Neural cell (in vitro differentiated cells): ENCODE measurements at regions not wholly inside any gene's neighbourhood (a gene's known extent, or its start where the extent isn't known, plus 50 kb on each side); places are given as distances from the start of the nearest gene placed in this dataset.

Source experiments
- H2AFZ ChIP-seq: fragments of 200-600, 300-800 bp; sonication (generic), shearing (Covaris generic); 2 replicates; pipeline ENCODE4 v1.6.0; 2014; ENCODE audit warnings: low read depth, mild to moderate bottlenecking, antibody characterized with exemption, low read length, moderate library complexity
- H3F3A ChIP-seq: fragments of 200-600 bp; shearing (Covaris generic); 2 replicates; pipeline ENCODE4 v1.6.1; 2016; ENCODE audit warnings: mild to moderate bottlenecking, moderate library complexity, mixed read lengths, antibody characterized with exemption, low read length; ENCODE audit not compliant: insufficient read depth, poor library complexity, severe bottlenecking
- H3K27ac ChIP-seq: fragments of 200-600, 300-800 bp; sonication (generic), shearing (Covaris generic); 2 replicates; pipeline ENCODE4 v1.5.1; 2014; ENCODE audit warnings: mild to moderate bottlenecking, low read length, moderate library complexity
- H3K27me3 ChIP-seq: fragments of 300-800, 200-600 bp; sonication (generic), shearing (Covaris generic); 2 replicates; pipeline ENCODE4 v1.6.0; 2014; ENCODE audit warnings: mild to moderate bottlenecking, low read depth, low read length, moderate library complexity; ENCODE audit not compliant: insufficient read depth
- H3K36me3 ChIP-seq: fragments of 300-800, 200-600 bp; sonication (generic), shearing (Covaris generic); 2 replicates; pipeline ENCODE4 v1.5.1; 2014; ENCODE audit warnings: mild to moderate bottlenecking, antibody characterized with exemption, low read length, moderate library complexity; ENCODE audit not compliant: insufficient read depth
- H3K4me2 ChIP-seq: fragments of 300-800, 200-600 bp; sonication (generic), shearing (Covaris generic); 2 replicates; pipeline ENCODE4 v1.6.0; 2014; ENCODE audit warnings: mild to moderate bottlenecking, low read length
- H3K4me3 ChIP-seq: fragments of 300-800, 200-600 bp; sonication (generic), shearing (Covaris generic); 2 replicates; pipeline ENCODE4 v1.5.1; 2014; ENCODE audit warnings: mild to moderate bottlenecking, low read length, moderate library complexity
- H3K79me2 ChIP-seq: fragments of 200-600 bp; shearing (Covaris generic); replicated peaks from 2 replicates; pipeline ENCODE4 v1.6.0; 2014; ENCODE audit warnings: mild to moderate bottlenecking, low read length, moderate library complexity; ENCODE audit not compliant: insufficient read depth
- H3K9ac ChIP-seq: fragments of 300-800, 200-600 bp; sonication (generic), shearing (Covaris generic); 2 replicates; pipeline ENCODE4 v1.6.1; 2016; ENCODE audit warnings: mild to moderate bottlenecking, low read length, mixed read lengths
- H3K9me2 ChIP-seq: fragments of 200-600 bp; shearing (Covaris generic); 2 replicates; pipeline ENCODE4 v1.6.1; 2016; ENCODE audit warnings: mild to moderate bottlenecking, low read length, mixed read lengths; ENCODE audit not compliant: insufficient read depth
- H3K9me3 ChIP-seq: fragments of 200-600, 300-800 bp; sonication (generic), shearing (Covaris generic); 2 replicates; pipeline ENCODE4 v1.6.1; 2016; ENCODE audit warnings: mild to moderate bottlenecking, mixed run types, low read length, moderate library complexity, mixed read lengths
- H4K20me1 ChIP-seq: fragments of 200-600 bp; shearing (Covaris generic); 2 replicates; pipeline ENCODE4 v1.6.1; 2016; ENCODE audit warnings: mild to moderate bottlenecking, mixed run types; ENCODE audit not compliant: insufficient read depth
- EP300 ChIP-seq: fragments of 450-650 bp; conservative IDR thresholded peaks from 2 replicates; pipeline ENCODE4 v1.6.1; 2014; ENCODE audit warnings: antibody characterized with exemption, mild to moderate bottlenecking, moderate library complexity; ENCODE audit not compliant: poor library complexity, severe bottlenecking
- EZH2 ChIP-seq: fragments of 200-600, 300-800 bp; shearing (Covaris generic), sonication (generic); IDR thresholded peaks from 2 replicates; pipeline ENCODE4 v1.6.1; 2014; ENCODE audit warnings: antibody characterized with exemption, low read length, borderline replicate concordance, mild to moderate bottlenecking; ENCODE audit not compliant: insufficient read depth, poor library complexity, severe bottlenecking
- MXI1 ChIP-seq: fragments of 450-650 bp; conservative IDR thresholded peaks from 2 replicates; pipeline ENCODE4 v1.6.1; 2014; ENCODE audit warnings: antibody characterized with exemption, mild to moderate bottlenecking; ENCODE audit not compliant: poor library complexity, severe bottlenecking
- POLR2AphosphoS5 ChIP-seq: IDR thresholded peaks from 2 replicates; pipeline ENCODE4 v1.6.1; 2012
- RAD21 ChIP-seq: fragments of 450-650 bp; conservative IDR thresholded peaks from 2 replicates; pipeline ENCODE4 v1.6.1; 2014; ENCODE audit warnings: antibody characterized with exemption, mild to moderate bottlenecking, moderate library complexity
- SMC3 ChIP-seq: fragments of 450-650 bp; conservative IDR thresholded peaks from 2 replicates; pipeline ENCODE4 v1.6.1; 2014; ENCODE audit warnings: antibody characterized with exemption, mild to moderate bottlenecking, moderate library complexity; ENCODE audit not compliant: poor library complexity
- TAF1 ChIP-seq: IDR thresholded peaks from 2 replicates; pipeline ENCODE4 v1.6.1; 2012; ENCODE audit warnings: low read depth
- TF ChIP-seq, protein P1 (sequence below): IDR thresholded peaks from 2 replicates; pipeline ENCODE4 v1.6.1; 2012; ENCODE audit warnings: borderline replicate concordance
- TF ChIP-seq, protein P2 (sequence below): fragments of 450-650 bp; IDR thresholded peaks from 2 replicates; pipeline ENCODE4 v1.5.1; 2014; ENCODE audit warnings: antibody characterized with exemption, mild to moderate bottlenecking, moderate library complexity; ENCODE audit not compliant: poor library complexity, severe bottlenecking

DNA sequence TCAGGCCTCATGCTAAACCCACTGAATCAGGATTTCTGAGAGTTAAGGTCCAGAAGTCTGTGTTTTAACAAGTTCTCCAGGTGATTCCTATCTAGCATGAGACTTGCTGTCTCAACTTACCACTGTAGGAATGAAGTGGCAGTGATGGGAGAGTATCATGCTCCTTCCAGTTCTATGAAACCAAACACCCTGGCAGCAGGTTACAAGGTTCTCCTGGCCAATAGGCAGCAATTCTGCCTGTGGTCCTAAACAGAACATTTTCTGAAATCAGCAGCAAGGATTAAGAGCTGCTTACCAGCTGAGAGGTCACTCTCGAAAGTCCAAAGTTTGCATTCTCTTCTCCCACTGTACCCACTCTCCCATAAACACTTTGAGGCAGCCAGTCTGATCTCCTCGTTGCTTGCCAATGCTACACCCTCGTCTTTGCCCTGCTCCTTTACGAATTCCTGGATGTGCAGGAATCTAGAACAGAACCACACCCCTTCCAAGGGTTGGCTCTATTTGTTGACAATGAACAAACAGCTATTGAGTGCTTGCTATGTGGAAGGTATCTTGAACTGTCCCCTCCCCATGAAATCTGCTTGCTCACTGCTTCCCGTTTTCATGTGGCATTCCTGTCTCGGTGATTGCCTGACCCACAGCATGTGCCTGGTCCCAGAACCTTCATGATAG, 100.5 kb downstream of the TMEM174 start:
- H3K27ac ChIP-seq: no peak overlapping the region
- H3K36me3 ChIP-seq: no peaks in the 10 kb centered on the region
- no peaks in the 10 kb centered on the region for H3K9me3 ChIP-seq
- TF ChIP-seq SMC3: no peak
- TF ChIP-seq, protein P1, sequence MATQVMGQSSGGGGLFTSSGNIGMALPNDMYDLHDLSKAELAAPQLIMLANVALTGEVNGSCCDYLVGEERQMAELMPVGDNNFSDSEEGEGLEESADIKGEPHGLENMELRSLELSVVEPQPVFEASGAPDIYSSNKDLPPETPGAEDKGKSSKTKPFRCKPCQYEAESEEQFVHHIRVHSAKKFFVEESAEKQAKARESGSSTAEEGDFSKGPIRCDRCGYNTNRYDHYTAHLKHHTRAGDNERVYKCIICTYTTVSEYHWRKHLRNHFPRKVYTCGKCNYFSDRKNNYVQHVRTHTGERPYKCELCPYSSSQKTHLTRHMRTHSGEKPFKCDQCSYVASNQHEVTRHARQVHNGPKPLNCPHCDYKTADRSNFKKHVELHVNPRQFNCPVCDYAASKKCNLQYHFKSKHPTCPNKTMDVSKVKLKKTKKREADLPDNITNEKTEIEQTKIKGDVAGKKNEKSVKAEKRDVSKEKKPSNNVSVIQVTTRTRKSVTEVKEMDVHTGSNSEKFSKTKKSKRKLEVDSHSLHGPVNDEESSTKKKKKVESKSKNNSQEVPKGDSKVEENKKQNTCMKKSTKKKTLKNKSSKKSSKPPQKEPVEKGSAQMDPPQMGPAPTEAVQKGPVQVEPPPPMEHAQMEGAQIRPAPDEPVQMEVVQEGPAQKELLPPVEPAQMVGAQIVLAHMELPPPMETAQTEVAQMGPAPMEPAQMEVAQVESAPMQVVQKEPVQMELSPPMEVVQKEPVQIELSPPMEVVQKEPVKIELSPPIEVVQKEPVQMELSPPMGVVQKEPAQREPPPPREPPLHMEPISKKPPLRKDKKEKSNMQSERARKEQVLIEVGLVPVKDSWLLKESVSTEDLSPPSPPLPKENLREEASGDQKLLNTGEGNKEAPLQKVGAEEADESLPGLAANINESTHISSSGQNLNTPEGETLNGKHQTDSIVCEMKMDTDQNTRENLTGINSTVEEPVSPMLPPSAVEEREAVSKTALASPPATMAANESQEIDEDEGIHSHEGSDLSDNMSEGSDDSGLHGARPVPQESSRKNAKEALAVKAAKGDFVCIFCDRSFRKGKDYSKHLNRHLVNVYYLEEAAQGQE: no peak
- TF ChIP-seq EZH2: no peak
- TF ChIP-seq EP300: no peak
- no peak for TF ChIP-seq MXI1
- TF ChIP-seq POLR2AphosphoS5: no peak
- TF ChIP-seq, protein P2, sequence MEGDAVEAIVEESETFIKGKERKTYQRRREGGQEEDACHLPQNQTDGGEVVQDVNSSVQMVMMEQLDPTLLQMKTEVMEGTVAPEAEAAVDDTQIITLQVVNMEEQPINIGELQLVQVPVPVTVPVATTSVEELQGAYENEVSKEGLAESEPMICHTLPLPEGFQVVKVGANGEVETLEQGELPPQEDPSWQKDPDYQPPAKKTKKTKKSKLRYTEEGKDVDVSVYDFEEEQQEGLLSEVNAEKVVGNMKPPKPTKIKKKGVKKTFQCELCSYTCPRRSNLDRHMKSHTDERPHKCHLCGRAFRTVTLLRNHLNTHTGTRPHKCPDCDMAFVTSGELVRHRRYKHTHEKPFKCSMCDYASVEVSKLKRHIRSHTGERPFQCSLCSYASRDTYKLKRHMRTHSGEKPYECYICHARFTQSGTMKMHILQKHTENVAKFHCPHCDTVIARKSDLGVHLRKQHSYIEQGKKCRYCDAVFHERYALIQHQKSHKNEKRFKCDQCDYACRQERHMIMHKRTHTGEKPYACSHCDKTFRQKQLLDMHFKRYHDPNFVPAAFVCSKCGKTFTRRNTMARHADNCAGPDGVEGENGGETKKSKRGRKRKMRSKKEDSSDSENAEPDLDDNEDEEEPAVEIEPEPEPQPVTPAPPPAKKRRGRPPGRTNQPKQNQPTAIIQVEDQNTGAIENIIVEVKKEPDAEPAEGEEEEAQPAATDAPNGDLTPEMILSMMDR: no peak
- TF ChIP-seq RAD21: no peak
- TF ChIP-seq TAF1: no peak
- no peaks in the 10 kb centered on the region for H3K79me2 ChIP-seq
- H3K9me2 ChIP-seq: no peaks in the 10 kb centered on the region
- H3K9ac ChIP-seq: no peak overlapping the region
- peaks cover 12% of the 10 kb centered on the region for H3K27me3 ChIP-seq
- H2AFZ ChIP-seq: no peak overlapping the region
- H3F3A ChIP-seq: no peaks in the 10 kb centered on the region
- H3K4me3 ChIP-seq: no peak overlapping the region
- no peak overlapping the region for H3K4me2 ChIP-seq
- no peaks in the 10 kb centered on the region for H4K20me1 ChIP-seq

DNA sequence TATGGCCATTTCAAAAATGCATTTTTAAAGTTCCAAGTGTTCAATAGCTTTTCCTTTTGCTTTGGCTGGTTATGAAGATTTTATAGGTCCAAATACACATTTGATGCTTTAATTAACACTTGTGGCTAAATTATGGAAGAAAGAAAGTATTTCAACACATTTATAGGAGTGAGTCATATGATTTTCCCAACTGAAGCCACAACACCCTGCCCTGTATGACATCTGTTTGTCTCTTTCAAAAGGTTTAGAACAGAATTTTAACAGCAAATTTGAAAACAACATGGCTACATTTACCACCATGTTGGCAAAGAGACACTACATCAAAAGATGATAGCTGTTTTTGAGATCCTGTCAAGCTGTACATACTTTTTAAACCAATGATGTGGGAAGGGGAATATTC, 99.4 kb downstream of the TMEM174 start:
- Histone ChIP-seq H3F3A (no peaks in the 10 kb centered on the region), H3K9ac (no peak overlapping the region), H3K4me3 (no peak overlapping the region), H4K20me1 (no peaks in the 10 kb centered on the region), H3K36me3 (no peaks in the 10 kb centered on the region), H3K27me3 (peaks cover 7% of the 10 kb centered on the region), H3K27ac (no peak overlapping the region), H3K9me3 (no peaks in the 10 kb centered on the region), H2AFZ (no peak overlapping the region), H3K79me2 (no peaks in the 10 kb centered on the region), H3K4me2 (no peak overlapping the region), H3K9me2 (no peaks in the 10 kb centered on the region)
- TF ChIP-seq EP300 (no peak), EZH2 (no peak), TAF1 (no peak), POLR2AphosphoS5 (no peak), SMC3 (no peak), MXI1 (no peak), RAD21 (no peak)
- TF ChIP-seq, protein P1: no peak
- TF ChIP-seq, protein P2: no peak
